Activated CD4-positive, alpha-beta T cell treated with anti-CD3 and anti-CD28 coated beads, Interleukin-2, amount 10 ng/mL, durations not matched to agents 7 days and 5 days (primary cell): ENCODE measurements at regions not wholly inside any gene's neighbourhood (a gene's known extent, or its start where the extent isn't known, plus 50 kb on each side); places are given as distances from the start of the nearest gene placed in this dataset.

Experiments
- CTCF ChIA-PET: fragments of 350-600 bp; sonication (Branson Sonifier 250); formaldehyde crosslinking; loops from one replicate; lab custom pipeline; 2021; ENCODE audit warnings: antibody characterized with exemption; lab: Charles Lee
- POLR2A ChIA-PET: fragments of 350-600 bp; sonication (Branson Sonifier 250); formaldehyde crosslinking; loops from one replicate; lab custom pipeline; 2021; ENCODE audit warnings: antibody characterized with exemption; lab: Charles Lee
- DNase-seq: peaks from one replicate; pipeline ENCODE4 v3.0.0-alpha.2; 2020
- H3K27ac Mint-ChIP-seq: one replicate; pipeline ENCODE4 v1.8.0; 2021; ENCODE audit warnings: mild to moderate bottlenecking, moderate library complexity, mixed read lengths
- H3K27me3 Mint-ChIP-seq: one replicate; pipeline ENCODE4 v1.8.0; 2021; ENCODE audit warnings: mixed read lengths
- H3K36me3 Mint-ChIP-seq: one replicate; pipeline ENCODE4 v1.8.0; 2021; ENCODE audit warnings: low read depth, mixed read lengths
- H3K4me1 Mint-ChIP-seq: one replicate; pipeline ENCODE4 v1.8.0; 2021; ENCODE audit warnings: mixed read lengths
- H3K4me3 Mint-ChIP-seq: one replicate; pipeline ENCODE4 v1.8.0; 2021; ENCODE audit warnings: mild to moderate bottlenecking, moderate library complexity, mixed read lengths
- H3K9me3 Mint-ChIP-seq: one replicate; pipeline ENCODE4 v1.8.0; 2021; ENCODE audit warnings: mixed read lengths

- CTCF ChIA-PET = no interaction called here
- Mint-ChIP-seq H3K27ac (no peak overlapping the region), H3K27me3 (peaks cover 9% of the 10 kb centered on the region), H3K36me3 (no peaks in the 10 kb centered on the region), H3K4me1 (no peaks in the 10 kb centered on the region), H3K9me3 (peaks cover 2% of the 10 kb centered on the region), H3K4me3 (no peak overlapping the region)
- POLR2A ChIA-PET = no interaction called here
- DNase-seq = no peak
These were observed 110.7 kb upstream of the GZMB start for GRCh38 chr14:24744641-24745040.

GRCh38 chr14:24741871-24742270 lies 107.9 kb upstream of the GZMB start:
- CTCF ChIA-PET = no interaction called here
- no peaks in the 10 kb centered on the region for H3K4me1 Mint-ChIP-seq

DNA sequence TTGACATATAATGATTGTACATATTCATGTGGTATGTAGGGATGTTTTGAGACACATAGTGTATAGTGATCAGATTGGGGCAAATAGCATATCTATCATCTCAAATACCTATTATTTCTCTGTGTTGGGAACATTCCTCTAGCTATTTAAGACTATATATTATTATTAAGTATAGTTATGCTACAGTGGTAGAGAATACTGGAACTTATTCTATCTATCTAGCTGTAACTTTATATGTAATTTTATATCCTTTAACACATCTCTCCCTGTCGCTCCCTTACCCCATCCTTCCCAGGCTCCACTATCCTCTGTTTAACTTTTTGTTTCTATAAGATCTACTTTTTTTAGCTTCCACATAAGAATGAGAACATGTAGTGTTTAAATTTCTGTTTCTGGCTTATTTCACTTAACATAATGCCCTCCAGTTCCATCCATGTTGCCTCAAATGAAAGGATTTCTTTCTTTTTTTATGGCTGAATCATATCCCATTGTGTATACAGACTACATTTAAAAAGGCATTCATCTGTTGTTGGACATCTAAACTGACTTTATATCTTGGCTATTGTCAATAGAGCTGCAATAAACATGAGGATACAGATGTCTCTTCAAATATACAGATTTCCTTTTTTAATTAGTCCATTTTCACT lies 102.1 kb upstream of the GZMB start:
- H3K4me3 Mint-ChIP-seq = no peak overlapping the region
- no peaks in the 10 kb centered on the region for H3K36me3 Mint-ChIP-seq
- no peak overlapping the region for H3K27ac Mint-ChIP-seq
- peaks cover 9% of the 10 kb centered on the region for H3K27me3 Mint-ChIP-seq
- POLR2A ChIA-PET = no interaction called here
- CTCF ChIA-PET = interaction anchor here (0.5 to 0.8 kb wide), 2 partner anchors 30 to 238 kb away, joined by 3 read pairs; no protein-coding TSS in a partner anchor
- no peaks in the 10 kb centered on the region for H3K9me3 Mint-ChIP-seq
- no peaks in the 10 kb centered on the region for H3K4me1 Mint-ChIP-seq
- no peak for DNase-seq

More at GRCh38 chr14:24741871-24742270, 107.9 kb upstream of the GZMB start:
- Mint-ChIP-seq H3K4me3 (no peak overlapping the region), H3K36me3 (no peaks in the 10 kb centered on the region), H3K27me3 (peaks cover 5% of the 10 kb centered on the region), H3K27ac (no peak overlapping the region), H3K9me3 (peaks cover 1% of the 10 kb centered on the region)
- DNase-seq = no peak
- POLR2A ChIA-PET = no interaction called here

DNA sequence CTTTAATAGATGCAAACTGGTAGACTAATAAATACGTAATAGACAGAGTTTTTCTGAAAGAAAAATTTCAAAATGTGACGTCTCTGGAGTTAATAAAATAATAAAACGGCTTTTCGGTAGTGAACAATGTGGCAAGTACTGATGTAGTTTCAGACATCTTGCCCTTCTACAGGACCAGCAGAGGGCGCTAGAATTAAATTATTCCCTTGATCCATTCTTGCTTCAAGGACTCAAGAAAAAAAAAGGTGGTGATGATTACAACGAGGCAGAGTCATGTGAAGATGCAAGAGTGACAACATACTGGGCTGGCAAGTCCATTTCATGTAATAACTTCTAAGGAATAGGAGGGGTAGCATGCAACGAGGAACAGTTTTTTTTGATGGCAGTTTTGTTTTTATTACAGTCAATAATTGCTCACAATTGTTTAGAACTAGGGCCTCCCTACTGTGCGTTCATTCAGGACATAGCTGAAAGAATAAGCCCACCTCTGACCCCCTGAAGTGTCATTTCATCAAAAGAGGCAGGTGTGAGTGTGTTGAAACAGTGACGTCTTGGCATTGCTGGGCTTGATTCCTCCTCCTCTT lies 101.0 kb upstream of the GZMB start:
- POLR2A ChIA-PET = no interaction called here
- no peaks in the 10 kb centered on the region for H3K4me1 Mint-ChIP-seq
- DNase-seq = peak; percentile 45

GRCh38 chr14:24726480-24726879 lies 92.5 kb upstream of the GZMB start:
- peaks cover 36% of the 10 kb centered on the region for H3K27me3 Mint-ChIP-seq
- no peak for DNase-seq
- H3K4me1 Mint-ChIP-seq = no peaks in the 10 kb centered on the region
- H3K4me3 Mint-ChIP-seq = no peak overlapping the region
- ChIA-PET CTCF (no interaction called here), POLR2A (no interaction called here)
- peaks cover 4% of the 10 kb centered on the region for H3K9me3 Mint-ChIP-seq
- H3K27ac Mint-ChIP-seq = no peak overlapping the region
- H3K36me3 Mint-ChIP-seq = no peaks in the 10 kb centered on the region

More for the DNA sequence above, 101.0 kb upstream of the GZMB start:
- Mint-ChIP-seq H3K36me3 (no peaks in the 10 kb centered on the region), H3K4me3 (no peak overlapping the region), H3K27me3 (peaks cover 10% of the 10 kb centered on the region), H3K27ac (no peak overlapping the region), H3K9me3 (no peaks in the 10 kb centered on the region)
- CTCF ChIA-PET = no interaction called here

GRCh38 chr14:24725311-24725710 lies 91.3 kb upstream of the GZMB start:
- no peak overlapping the region for H3K27ac Mint-ChIP-seq
- ChIA-PET POLR2A (no interaction called here), CTCF (no interaction called here)
- no peak overlapping the region for H3K4me3 Mint-ChIP-seq
- peaks cover 4% of the 10 kb centered on the region for H3K9me3 Mint-ChIP-seq
- no peak for DNase-seq
- no peaks in the 10 kb centered on the region for H3K36me3 Mint-ChIP-seq
- H3K27me3 Mint-ChIP-seq = peaks cover 45% of the 10 kb centered on the region
- no peaks in the 10 kb centered on the region for H3K4me1 Mint-ChIP-seq

DNA sequence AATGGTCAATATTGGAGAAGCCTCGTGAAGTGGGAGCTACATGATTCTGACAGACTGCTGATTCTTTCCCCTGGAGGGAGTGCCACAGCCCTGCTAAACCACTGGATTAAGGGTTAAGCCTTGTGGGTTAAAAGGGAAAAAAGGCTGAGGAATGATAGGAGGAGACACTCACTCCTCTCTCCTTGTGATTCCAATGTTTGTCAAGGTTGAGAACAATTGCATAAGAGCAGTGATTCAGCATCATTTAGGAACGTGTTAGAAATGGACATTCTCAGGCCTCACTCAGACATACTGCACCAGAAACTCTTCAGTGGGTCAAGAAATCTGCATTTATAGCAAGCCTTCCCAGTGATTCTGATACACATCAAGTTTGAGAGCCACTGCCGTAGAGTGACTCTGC lies 87.8 kb upstream of the GZMB start:
- no peaks in the 10 kb centered on the region for H3K4me1 Mint-ChIP-seq
- peaks cover 49% of the 10 kb centered on the region for H3K27me3 Mint-ChIP-seq
- DNase-seq = no peak
- no peak overlapping the region for H3K4me3 Mint-ChIP-seq
- H3K27ac Mint-ChIP-seq = no peak overlapping the region
- POLR2A ChIA-PET = no interaction called here
- H3K36me3 Mint-ChIP-seq = no peaks in the 10 kb centered on the region
- no peaks in the 10 kb centered on the region for H3K9me3 Mint-ChIP-seq
- CTCF ChIA-PET = no interaction called here

- Mint-ChIP-seq H3K4me3 (no peak overlapping the region), H3K27me3 (peaks cover 23% of the 10 kb centered on the region), H3K9me3 (no peaks in the 10 kb centered on the region), H3K27ac (no peak overlapping the region), H3K4me1 (no peaks in the 10 kb centered on the region), H3K36me3 (no peaks in the 10 kb centered on the region)
- POLR2A ChIA-PET = no interaction called here
- CTCF ChIA-PET = interaction anchor here (1.4 to 1.6 kb wide), 2 partner anchors 22 to 34 kb away, joined by 3 read pairs; no protein-coding TSS in a partner anchor
- no peak for DNase-seq
These were observed 81.2 kb upstream of the GZMB start for GRCh38 chr14:24715239-24715638.

DNA sequence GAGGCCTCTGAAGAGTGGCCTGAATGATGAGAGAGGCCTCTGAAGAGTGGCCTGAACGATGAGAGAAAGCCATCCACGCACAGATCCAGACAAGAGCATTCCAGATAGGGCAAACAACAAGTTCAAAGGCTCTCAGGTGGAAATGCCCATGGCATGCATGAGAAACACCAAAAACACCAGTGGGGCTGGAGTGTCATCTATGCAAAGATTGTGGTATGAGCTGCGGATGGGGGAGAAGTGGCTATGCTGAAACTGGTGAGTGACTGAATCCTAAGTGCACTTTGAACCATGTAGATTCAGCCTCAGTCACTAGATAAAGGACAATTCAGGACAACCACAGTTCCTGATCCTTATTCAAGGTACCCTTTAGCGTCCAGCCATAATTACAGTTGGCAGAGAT lies 79.4 kb upstream of the GZMB start:
- Mint-ChIP-seq H3K36me3 (no peaks in the 10 kb centered on the region), H3K27ac (no peak overlapping the region), H3K4me1 (no peaks in the 10 kb centered on the region), H3K4me3 (no peak overlapping the region), H3K9me3 (no peaks in the 10 kb centered on the region), H3K27me3 (peaks cover 15% of the 10 kb centered on the region)
- no peak for DNase-seq
- CTCF ChIA-PET = interaction anchor here (1.1 kb wide), 1 partner anchor 8 kb away, joined by 3 read pairs; no protein-coding TSS in a partner anchor
- POLR2A ChIA-PET = interaction anchor here (0.7 kb wide), 1 partner anchor 282 kb away, joined by 3 read pairs; no protein-coding TSS in a partner anchor

GRCh38 chr14:24712909-24713308 lies 78.9 kb upstream of the GZMB start:
- no peaks in the 10 kb centered on the region for H3K9me3 Mint-ChIP-seq
- peaks cover 14% of the 10 kb centered on the region for H3K27me3 Mint-ChIP-seq
- no peak overlapping the region for H3K4me3 Mint-ChIP-seq
- H3K27ac Mint-ChIP-seq = no peak overlapping the region
- H3K4me1 Mint-ChIP-seq = no peaks in the 10 kb centered on the region
- ChIA-PET CTCF (no interaction called here), POLR2A (no interaction called here)
- DNase-seq = no peak
- no peaks in the 10 kb centered on the region for H3K36me3 Mint-ChIP-seq

DNA sequence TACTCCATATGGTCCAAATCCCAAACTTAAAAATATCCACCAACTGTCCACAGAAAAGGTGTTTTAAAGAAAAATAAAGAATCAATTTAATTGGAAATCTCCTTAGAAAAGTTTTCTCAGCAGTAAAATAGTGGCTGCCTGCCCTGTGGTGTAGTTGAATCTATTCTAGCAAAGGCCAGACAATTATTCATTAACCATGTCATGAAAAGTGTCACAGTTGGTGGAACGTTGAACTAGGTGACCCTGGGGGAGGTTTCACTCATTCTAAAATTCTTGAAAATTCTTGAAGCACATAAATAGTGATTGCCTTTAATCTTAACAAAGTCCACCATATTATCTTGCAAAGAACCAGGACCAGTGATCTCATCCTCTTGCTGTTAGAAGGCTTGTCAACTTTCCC lies 78.4 kb upstream of the GZMB start:
- POLR2A ChIA-PET = no interaction called here
- no peaks in the 10 kb centered on the region for H3K36me3 Mint-ChIP-seq
- CTCF ChIA-PET = interaction anchor here (0.7 kb wide), 1 partner anchor 82 kb away, joined by 4 read pairs; no protein-coding TSS in a partner anchor
- no peaks in the 10 kb centered on the region for H3K4me1 Mint-ChIP-seq
- no peak for DNase-seq
- H3K27ac Mint-ChIP-seq = no peak overlapping the region
- H3K9me3 Mint-ChIP-seq = no peaks in the 10 kb centered on the region
- no peak overlapping the region for H3K4me3 Mint-ChIP-seq
- peaks cover 14% of the 10 kb centered on the region for H3K27me3 Mint-ChIP-seq

GRCh38 chr14:24710403-24711112 lies 76.6 kb upstream of the GZMB start:
- CTCF ChIA-PET = interaction anchor here (0.6 to 1.5 kb wide), 16 partner anchors 9 to 423 kb away, joined by 3 to 6 read pairs (median 3); no protein-coding TSS in a partner anchor
- H3K27me3 Mint-ChIP-seq = peaks cover 2% of the 10 kb centered on the region
- no peak overlapping the region for H3K4me3 Mint-ChIP-seq
- DNase-seq = peak; percentile 66
- no peaks in the 10 kb centered on the region for H3K36me3 Mint-ChIP-seq
- no peaks in the 10 kb centered on the region for H3K9me3 Mint-ChIP-seq
- POLR2A ChIA-PET = no interaction called here
- no peaks in the 10 kb centered on the region for H3K4me1 Mint-ChIP-seq
- H3K27ac Mint-ChIP-seq = no peak overlapping the region

DNA sequence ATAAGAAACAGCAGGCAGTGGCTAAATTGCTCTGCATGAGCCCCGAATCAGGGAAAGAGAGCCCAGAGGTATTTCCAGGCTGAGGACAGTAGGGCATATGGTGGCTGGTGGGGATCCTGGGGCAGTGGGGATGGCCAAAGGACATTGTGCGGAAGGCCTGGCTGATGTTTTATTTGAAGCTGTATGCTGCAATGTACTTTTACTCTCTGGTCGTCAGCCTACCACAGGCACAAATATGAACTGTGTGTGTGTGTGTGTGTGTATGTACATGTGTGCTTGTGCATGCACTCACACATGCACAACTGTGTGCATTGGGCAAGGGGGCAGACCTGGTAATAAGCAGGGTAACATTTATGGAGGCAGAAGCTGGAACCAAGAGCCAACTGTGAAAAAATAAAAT lies 74.7 kb upstream of the GZMB start:
- ChIA-PET CTCF (interaction anchor here (0.7 kb wide), 1 partner anchor 19 kb away, joined by 6 read pairs; no protein-coding TSS in a partner anchor), POLR2A (no interaction called here)
- Mint-ChIP-seq H3K4me3 (no peak overlapping the region), H3K27me3 (peaks cover 2% of the 10 kb centered on the region), H3K4me1 (no peaks in the 10 kb centered on the region), H3K9me3 (no peaks in the 10 kb centered on the region), H3K27ac (no peak overlapping the region), H3K36me3 (no peaks in the 10 kb centered on the region)
- DNase-seq = no peak
